ENCODE measurements at regions not wholly inside any gene's neighbourhood (a gene's known extent, or its start where the extent isn't known, plus 50 kb on each side); places are given as distances from the start of the nearest gene placed in this dataset.

DNA sequence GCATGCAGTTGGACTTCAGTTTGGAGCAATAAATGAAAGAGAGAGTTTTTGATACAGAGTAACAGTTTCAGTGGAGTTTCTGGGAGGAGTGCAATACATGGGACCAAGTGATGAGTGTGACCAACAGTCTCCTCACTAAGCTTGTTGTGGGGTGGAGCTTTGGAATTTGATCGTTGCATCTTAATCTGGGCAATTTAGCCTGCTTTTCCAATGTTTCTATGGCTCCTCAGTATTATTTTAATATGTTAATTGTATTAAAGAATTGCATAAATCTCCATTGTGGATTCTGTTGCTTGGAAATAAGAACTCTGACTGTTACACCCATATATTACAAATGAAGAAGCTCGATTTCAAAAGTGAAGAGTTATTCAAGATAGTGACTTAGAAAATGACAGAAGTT, 446.6 kb upstream of the LRATD1 start:
- no peak for DNase-seq (ENCODE audit: low read depth)

- DNase-seq (ENCODE audit: low read depth), result no peak
Measured at GRCh38 chr2:14188446-14188845, 444.1 kb upstream of the LRATD1 start.

DNA sequence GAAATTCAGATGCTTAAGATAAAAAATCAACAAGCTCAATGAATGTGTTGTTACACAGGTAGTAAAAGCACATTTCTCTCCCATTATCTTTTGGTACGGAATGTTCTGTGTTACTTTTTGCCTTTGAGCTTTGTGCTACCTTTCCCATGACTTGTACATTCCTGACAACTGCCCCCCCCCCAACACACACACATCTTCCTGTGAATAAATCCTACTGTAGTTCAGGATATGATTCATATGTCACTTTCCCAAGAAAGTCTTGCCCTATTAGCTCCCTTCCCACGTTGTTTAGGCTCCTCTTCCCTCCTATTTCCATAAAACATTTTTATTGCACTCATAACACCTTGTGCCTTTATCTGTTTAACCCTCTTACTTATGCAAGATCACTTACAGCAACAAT, 442.6 kb upstream of the LRATD1 start:
- no peak for DNase-seq (ENCODE audit: low read depth)

- no peak for DNase-seq (ENCODE audit: low read depth)
Measured at GRCh38 chr2:14194233-14194632, 438.3 kb upstream of the LRATD1 start.

- no peak for DNase-seq (ENCODE audit: low read depth)
Measured at GRCh38 chr2:14197293-14197692, 435.2 kb upstream of the LRATD1 start.

DNA sequence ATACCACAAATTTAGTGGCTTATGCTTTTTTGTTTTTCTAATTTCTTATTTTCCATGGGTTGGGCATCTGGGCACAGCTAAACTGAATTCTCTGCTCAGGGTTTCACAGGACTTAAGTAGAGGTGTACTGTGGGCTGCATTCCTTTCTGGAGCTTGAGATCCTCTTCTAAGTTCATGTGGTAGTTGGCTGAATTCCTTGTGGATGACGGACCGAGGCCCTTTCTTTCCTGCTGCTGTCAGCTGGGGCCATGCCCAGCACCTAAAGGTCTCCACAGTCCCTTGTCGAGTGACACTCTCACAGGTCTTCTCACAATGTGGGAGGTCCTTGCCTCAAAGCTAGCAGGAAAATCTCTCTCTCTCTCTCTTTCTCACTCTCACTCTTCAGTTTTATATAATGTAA, 433.5 kb upstream of the LRATD1 start:
- no peak for DNase-seq (ENCODE audit: low read depth)

DNA sequence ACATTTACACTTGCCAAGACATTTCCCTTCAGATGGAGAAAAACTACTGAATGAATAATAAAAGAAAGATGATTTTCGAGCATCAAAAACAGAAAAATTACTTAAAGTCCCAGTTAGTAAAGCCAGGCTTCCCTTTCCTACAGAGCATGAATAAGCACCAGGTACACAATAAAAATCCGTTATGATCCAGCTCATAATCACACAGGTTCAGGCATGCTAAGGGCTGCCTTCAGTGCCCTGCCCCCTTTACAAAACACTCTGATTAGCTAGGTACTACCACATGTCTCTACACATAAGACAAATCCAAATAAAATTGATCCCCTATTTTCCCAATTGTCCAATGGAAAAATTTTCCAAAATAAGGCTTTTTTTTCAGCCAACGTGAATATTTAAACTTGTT, 413.2 kb upstream of the LRATD1 start:
- no peak for DNase-seq (ENCODE audit: low read depth)

DNA sequence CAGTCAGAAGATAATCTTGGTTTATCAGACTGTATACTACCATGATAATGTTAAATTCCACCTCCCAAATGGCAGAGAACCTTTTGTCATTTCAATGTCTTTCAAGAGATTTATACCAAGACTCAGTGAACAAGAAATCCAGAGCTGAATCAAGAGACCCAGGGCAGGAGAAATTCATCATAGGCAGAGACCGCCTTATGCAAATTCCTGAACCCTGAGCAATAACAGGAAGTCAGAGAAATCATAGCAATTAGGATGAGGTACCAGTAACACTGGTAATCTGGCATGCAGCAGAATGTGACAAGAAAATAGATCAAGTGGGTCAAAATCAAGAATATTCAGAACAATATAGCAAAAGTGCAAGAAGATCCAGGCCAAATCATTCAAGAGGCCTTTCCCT, 412.4 kb upstream of the LRATD1 start:
- DNase-seq (ENCODE audit: low read depth), result no peak

GRCh38 chr2:14221466-14221865, 411.1 kb upstream of the LRATD1 start:
- no peak for DNase-seq (ENCODE audit: low read depth)

- DNase-seq (ENCODE audit: low read depth), result no peak
Measured at GRCh38 chr2:14223576-14223975, 408.9 kb upstream of the LRATD1 start.

GRCh38 chr2:14231391-14231898, 401.1 kb upstream of the LRATD1 start:
- DNase-seq (ENCODE audit: low read depth), result no peak

DNA sequence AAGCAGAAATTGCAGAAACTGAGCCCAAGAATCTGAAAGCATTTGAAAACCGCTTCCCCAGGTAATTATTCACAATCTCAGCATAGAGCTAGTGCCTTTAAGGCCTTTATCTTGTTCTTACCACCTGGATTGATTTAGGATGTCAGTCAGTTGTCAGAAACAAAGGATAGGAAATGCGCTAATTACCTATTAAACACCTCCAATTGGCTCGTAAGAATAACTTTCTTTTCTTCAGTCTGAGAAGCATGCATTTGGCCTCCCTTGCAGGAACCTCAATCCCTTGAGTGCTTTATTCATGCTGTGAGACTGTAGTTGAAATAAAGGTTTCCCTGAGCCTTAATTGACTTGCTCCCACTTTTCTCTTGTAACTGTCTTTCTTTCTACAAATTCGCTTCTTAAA, 400.3 kb upstream of the LRATD1 start:
- no peak for DNase-seq (ENCODE audit: low read depth)

DNA sequence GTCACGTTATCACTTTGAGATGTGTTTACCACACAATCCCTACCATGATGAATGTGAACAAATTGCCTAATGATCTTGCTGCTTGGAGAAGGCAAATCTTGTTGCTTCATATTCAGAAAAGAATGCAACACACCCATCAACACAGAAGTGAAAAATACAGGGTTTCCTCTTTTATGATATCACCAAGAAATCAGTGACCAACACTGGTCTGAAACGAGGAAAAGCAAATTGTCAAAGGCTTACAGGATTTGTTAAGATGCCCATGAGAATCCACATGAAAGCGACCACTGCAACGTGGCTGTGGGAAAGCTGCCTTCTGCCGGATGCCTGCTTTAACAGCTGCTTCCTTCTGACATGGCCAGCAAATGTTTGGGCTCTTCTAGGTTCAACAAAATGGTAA, 397.6 kb upstream of the LRATD1 start:
- DNase-seq (ENCODE audit: low read depth), result no peak

- no peak for DNase-seq (ENCODE audit: low read depth)
Measured at GRCh38 chr2:14235667-14236066, 396.9 kb upstream of the LRATD1 start.

DNA sequence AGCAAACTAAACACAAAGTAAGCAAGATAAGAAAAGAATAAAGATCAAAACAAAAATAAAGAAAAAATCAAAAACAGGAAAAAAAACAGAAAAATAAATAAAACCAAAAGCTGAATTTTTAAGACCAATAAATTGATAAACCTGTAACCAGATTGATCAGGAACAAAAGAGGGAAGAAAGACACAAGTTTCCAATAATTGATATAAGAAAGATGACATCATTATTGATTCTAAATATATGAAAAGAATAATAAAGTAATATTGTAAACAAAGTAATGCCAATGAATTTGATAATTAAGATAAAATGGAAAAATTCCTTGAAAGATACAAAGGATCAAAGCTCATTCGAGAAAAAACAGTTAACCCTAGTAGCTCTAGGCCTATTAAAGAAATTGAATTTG, 394.6 kb upstream of the LRATD1 start:
- no peak for DNase-seq (ENCODE audit: low read depth)

DNA sequence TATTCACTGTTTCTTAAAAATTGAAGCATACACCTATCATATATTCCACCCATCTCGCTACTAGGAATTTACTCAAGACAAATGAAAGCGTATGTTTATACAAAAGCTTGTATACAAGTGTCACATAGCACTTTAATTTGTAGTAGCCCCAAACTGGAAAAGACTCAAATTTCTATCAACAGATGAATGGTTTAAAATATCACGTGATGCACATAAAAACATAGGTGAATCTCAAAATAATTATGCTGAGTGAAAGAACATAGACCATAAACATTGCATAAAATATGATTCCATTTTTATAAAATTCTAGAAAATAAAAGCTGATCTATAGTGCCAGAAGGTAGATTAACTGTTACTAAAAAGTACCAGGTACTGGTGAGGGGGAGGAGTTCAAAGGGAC, 392.9 kb upstream of the LRATD1 start:
- DNase-seq (ENCODE audit: low read depth), result no peak

DNA sequence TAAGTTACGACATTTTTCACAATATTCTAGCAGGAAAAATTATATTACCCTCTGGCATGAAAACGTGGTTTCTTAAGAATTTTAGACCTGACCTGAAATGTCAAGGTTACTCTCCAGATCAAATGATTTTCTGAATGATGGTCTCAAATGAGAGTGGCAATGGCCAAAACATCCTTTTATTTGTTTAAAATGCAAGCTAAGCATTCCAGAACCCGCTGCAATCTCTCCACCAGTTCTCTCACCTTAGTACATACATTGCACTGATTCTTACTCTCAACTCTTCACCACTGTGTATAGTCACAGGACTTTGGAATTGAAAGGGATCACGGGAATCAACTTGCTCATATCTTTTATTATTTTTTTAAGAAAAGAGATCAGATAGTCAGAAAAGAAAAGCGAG, 391.6 kb upstream of the LRATD1 start:
- no peak for DNase-seq (ENCODE audit: low read depth)

DNA sequence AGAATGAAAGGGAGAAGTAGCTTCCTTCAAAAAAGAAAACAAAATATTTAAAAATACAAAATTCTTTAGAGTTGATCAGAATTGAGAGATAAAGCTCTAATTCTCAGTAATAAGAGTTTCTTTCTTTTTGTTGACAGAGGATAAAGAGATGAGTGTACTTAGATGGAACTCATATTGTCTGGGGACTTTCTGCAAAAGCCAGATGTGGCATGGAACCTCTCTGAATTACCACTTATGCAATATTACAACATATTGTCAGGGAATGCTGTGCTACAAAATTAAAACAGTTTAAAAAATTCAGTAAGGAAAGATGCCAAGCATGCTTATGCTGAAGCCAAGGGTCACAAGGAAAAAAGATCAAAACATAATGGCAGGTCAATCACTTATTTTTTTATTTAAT, 386.6 kb upstream of the LRATD1 start:
- no peak for DNase-seq (ENCODE audit: low read depth)

GRCh38 chr2:14255135-14255820, 377.2 kb upstream of the LRATD1 start:
- DNase-seq (ENCODE audit: low read depth), result no peak

GRCh38 chr2:14256890-14257289, 375.6 kb upstream of the LRATD1 start:
- no peak for DNase-seq (ENCODE audit: low read depth)

DNA sequence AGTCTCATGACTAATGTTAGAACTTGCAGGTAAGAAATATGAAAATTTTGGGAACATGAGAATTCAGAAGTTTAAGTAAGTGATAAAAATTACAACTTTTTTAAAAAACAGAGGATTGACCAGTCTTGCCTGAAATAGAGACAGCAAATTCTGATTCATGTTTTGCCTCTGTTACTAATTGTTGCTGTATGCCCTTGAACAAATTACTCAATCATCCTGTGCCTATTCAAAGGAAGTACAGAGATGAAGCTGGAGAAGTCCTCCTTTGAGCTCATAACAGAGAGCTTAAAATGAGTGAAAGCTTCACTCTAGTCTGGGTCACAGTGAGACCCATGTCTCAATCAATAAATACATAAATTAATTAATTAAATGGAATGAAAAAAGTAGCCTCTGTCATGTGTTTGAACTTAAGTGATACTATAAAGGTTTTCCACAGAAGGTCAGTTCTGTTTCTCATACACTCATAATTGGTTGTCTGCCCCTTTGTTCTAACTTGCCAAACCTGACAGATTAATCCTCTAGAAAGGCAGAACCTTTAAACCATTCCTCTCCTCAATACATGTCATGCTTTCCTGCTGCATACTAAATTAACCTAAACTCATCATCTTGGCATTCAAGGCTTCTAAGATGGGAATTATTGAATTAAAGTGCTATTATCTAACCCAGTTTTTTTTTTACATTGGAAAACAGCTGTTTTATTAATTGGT, 374.6 kb upstream of the LRATD1 start:
- no peak for DNase-seq (ENCODE audit: low read depth)

DNA sequence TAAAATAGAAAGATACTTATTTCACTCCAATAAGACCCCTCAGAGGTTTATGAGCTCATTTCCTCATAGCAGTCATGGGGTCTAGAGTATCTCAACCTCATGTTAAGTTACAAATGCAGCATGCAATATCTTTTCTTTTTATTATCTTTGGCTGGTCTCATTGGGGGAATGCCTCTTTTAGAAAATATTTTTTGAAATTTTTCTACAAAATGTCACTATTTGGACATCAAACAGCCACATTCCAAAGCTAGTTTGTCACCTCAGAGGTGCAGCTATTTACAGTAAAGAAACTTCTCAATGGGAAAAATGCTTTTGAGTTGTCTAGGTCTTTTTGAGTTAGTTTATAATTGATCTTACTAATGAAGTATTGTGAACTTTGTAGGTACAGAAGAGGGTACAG, 370.7 kb upstream of the LRATD1 start:
- DNase-seq (ENCODE audit: low read depth), result no peak

DNA sequence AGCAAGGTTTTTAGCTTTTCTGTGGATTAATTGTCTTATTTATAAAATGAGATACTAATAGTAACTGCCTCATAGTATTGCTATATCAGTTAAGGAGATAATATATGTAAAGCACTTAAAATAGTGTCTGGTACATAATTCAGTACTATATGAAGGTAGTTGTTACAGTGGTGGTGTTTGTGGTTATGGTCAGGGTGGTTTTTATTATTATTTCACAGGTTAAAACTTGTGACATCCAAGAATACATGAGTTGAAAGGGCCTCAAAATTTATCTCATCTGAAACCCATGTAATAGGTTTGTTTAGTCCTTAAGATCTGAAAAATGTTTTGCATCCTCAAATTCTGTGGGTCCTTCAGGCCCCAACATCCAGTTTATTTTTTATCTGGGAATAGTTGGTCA, 369.5 kb upstream of the LRATD1 start:
- DNase-seq (ENCODE audit: low read depth), result no peak

GRCh38 chr2:14270036-14270582, 362.4 kb upstream of the LRATD1 start:
- DNase-seq (ENCODE audit: low read depth), result no peak
